ENCODE measurements at regions not wholly inside any gene's neighbourhood (a gene's known extent, or its start where the extent isn't known, plus 50 kb on each side); places are given as distances from the start of the nearest gene placed in this dataset.

- DNase-seq = no peak
Measured at GRCh38 chr11:129265125-129265788, 73.1 kb upstream of the ARHGAP32 start.

- no peak for DNase-seq
Measured at GRCh38 chr11:129264114-129264513, 72.0 kb upstream of the ARHGAP32 start.

DNA sequence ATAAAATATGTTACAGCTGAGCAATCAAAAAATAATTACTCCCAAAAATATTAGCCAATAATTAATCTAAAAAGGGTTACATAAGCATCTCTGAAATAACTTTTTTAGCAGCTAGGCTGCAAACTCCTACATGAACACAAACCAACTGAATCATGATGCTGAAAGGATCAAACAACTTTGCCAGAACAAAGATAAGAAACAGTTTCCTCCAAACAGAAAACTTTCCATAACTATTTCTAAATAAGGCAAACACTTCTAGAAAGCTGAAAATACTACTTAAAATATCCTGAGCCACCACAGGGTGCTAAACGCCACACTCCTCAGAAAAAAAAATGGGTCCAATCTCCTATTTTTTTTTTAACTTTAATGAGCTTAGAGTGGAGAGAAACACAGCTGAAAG, 68.6 kb upstream of the ARHGAP32 start:
- no peak for DNase-seq

GRCh38 chr11:129259931-129260348, 67.8 kb upstream of the ARHGAP32 start:
- DNase-seq = no peak

GRCh38 chr11:129258205-129258604, 66.1 kb upstream of the ARHGAP32 start:
- no peak for DNase-seq

- no peak for DNase-seq
Measured at GRCh38 chr11:129257512-129257911, 65.4 kb upstream of the ARHGAP32 start.

DNA sequence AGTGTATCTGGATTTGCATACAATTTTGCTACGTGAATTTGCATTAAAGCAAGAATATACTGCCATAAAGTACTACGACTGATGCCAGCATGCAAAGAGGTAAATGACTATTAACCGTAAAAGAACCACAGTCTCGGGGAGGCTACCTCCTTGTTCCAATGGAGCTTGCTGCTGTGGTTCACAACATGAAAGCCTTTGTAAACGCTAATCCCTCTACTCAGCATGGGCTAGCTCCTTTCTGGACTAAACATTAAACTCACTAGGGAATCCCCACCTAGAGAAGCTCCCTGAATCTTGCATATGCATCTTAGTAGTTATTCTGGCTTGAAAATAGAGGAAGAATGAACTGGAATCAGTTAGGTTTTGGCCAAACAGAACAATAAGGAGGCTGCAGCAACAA, 60.5 kb upstream of the ARHGAP32 start:
- no peak for DNase-seq

DNA sequence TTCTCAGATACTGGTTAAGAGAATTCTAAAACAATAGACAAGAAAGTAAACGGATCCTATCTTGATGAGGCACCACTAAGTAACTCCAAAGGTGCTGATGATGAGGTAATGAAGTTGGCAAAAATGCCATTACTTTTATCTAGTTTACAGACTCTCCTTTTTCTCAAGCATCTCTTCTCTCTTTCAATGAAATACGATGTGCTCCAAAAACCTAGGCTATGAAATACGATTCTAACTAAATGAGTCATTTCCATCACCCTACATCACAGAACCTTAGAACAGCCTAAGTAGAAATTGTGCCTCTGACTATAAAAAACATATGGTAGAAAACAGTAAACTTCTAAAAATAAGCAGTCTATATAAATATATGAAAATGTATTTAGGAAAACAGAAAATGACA, 58.9 kb upstream of the ARHGAP32 start:
- DNase-seq = no peak

DNA sequence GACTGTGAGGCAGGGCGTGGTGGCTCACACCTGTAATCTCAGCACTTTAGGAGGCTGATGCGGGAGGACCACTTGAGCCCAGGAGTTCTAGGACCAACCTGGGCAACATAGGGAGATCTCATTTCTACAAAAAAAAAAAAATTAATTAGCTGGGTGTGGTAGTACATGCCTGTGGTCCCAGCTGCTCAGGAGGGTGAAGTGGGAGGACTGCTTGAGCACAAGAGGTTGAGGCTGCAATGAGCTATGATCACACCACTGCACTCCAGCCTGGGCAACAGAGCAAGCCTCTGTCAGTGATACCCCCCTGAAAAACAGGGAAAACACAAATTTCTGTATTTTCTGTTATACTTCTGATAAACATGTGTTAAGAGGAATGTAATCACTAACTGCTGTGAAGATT, 57.8 kb upstream of the ARHGAP32 start:
- DNase-seq = no peak

DNA sequence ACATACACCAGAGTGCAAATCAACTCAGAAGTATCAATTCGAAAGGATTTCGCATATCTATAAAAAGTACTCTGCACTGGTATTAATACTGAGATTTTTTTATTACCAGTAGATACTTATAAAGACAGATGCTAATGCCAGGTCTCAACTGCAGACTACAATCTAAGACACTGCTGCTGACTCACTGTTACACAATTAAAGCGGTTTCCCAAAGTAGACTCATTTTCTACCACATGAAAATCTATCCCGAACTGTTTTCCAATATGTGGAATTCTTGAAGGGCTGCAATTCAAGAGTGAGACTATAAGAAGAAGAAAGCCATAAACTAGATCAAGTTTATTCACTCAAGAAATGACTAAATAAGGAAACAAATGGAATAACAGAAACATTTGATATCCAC, 57.2 kb upstream of the ARHGAP32 start:
- DNase-seq = no peak

DNA sequence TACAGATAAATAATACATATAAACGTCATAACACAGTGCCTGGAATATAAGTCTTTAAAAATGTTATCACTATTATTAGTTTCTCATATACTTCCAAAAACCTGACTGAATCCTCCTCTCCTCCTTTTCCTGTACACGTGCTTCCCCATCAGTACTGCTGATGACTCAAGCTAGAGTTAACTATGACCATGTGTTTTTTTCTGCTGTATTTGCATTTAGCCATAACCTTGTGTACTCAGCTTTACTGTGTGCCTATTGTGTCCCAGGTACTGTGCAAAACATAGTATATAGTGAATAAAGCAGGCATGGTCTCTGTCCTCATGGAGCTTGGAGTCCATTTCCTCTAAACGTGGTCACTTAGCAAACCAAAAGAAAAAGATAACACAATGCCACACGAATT, 56.5 kb upstream of the ARHGAP32 start:
- no peak for DNase-seq

- DNase-seq = no peak
Measured at GRCh38 chr11:129247135-129247534, 55.0 kb upstream of the ARHGAP32 start.

- no peak for DNase-seq
Measured at GRCh38 chr11:129242855-129243254, 50.7 kb upstream of the ARHGAP32 start.

Measured in activated CD4-positive, alpha-beta T cell treated with anti-CD3 and anti-CD28 coated beads, Interleukin-2, amount 50 U/mL, for 48 hours (primary cell).